Esophagus muscularis mucosa (tissue), 4 donors: ENCODE measurements at regions not wholly inside any gene's neighbourhood (a gene's known extent, or its start where the extent isn't known, plus 50 kb on each side); places are given as distances from the start of the nearest gene placed in this dataset.

ENCODE experiments used
- DNase-seq: peaks from one replicate; pipeline ENCODE4 v3.0.0-alpha.2; 2017; ENCODE audit errors: extremely low spot score
- H3K27ac ChIP-seq, 4 donors: fragments of 200-600 bp; sonication (generic); replicated peaks in 1 of 4; 1 replicate in 3 of 4; 2 replicates in 1 of 4; pipeline ENCODE4 v1.5.1; 2016 to 2019; ENCODE audit warnings: mild to moderate bottlenecking in 1 of 4
- H3K27me3 ChIP-seq, 4 donors: fragments of 200-600 bp; sonication (generic); one replicate each; pipeline versions ENCODE4 v1.5.1 to v1.6.0; 2016 to 2019
- H3K36me3 ChIP-seq, 4 donors: fragments of 200-600 bp; sonication (generic); one replicate each; pipeline ENCODE4 v1.5.1; 2016 to 2019
- H3K4me1 ChIP-seq, 4 donors: fragments of 200-600 bp; sonication (generic); one replicate each; pipeline ENCODE4 v1.5.1; 2016 to 2019
- H3K4me3 ChIP-seq, 4 donors: fragments of 200-600 bp; sonication (generic); 1 replicate in 2 of 4; 2 replicates in 2 of 4; pipeline ENCODE4 v1.5.1; 2016 to 2019; ENCODE audit warnings: mild to moderate bottlenecking in 4 of 4, moderate library complexity in 1 of 4
- H3K9me3 ChIP-seq, 4 donors: fragments of 200-600 bp; sonication (generic); 1 replicate in 3 of 4; 2 replicates in 1 of 4; pipeline ENCODE4 v1.5.1; 2016 to 2019
- CTCF ChIP-seq, 3 experiments: fragments of 200-600 bp in 2 of 3; fragments of 450-650 bp in 1 of 3; sonication (generic) in 2 of 3; IDR thresholded peaks; one replicate each; pipeline ENCODE4 v1.5.1; 2017 to 2019; ENCODE audit warnings: antibody characterized with exemption in 3 of 3, mild to moderate bottlenecking in 2 of 3, moderate library complexity in 1 of 3
- EP300 ChIP-seq: sonication (generic); formaldehyde crosslinking; IDR thresholded peaks from one replicate; pipeline ENCODE4 v1.6.1; 2017; ENCODE audit warnings: antibody characterized with exemption
- POLR2A ChIP-seq: fragments of 450-650 bp; IDR thresholded peaks from one replicate; pipeline ENCODE4 v1.6.1; 2017; ENCODE audit warnings: antibody characterized with exemption, moderate library complexity, mild to moderate bottlenecking, low read depth
- POLR2AphosphoS5 ChIP-seq, 2 donors: sonication (generic); formaldehyde crosslinking; IDR thresholded peaks; one replicate each; pipeline ENCODE4 v1.6.1; 2017; ENCODE audit warnings: antibody characterized with exemption in 2 of 2
- WGBS: methylation state at CpG from one replicate; pipeline ENCODE4 v1.1.5; 2018; 5-methylcytosine and 5-hydroxymethylcytosine counted together
- intact Hi-C: fragments of 100-400 bp; cut with DNase I; formaldehyde crosslinking; loops from one replicate; pipeline ENCODE4 v1.15.1; 2023

GRCh38 chr3:15882577-15882976 is 84.8 kb upstream of the ANKRD28 start:
- no peaks in the 10 kb centered on the region for H3K4me1 ChIP-seq
- H3K27me3 ChIP-seq, result no peaks in the 10 kb centered on the region
- no peak for TF ChIP-seq POLR2AphosphoS5 (IDR thresholded peaks at IDR 0.05)
- no peak for TF ChIP-seq CTCF (IDR thresholded peaks at IDR 0.05)
- no peak for DNase-seq
- intact Hi-C loops, result no loop called here
- no peaks in the 10 kb centered on the region for H3K9me3 ChIP-seq
- 46% methylated on average over 2 of the region's 2 CpGs for WGBS
- no peak overlapping the region for H3K4me3 ChIP-seq
- no peak overlapping the region for H3K27ac ChIP-seq
- H3K36me3 ChIP-seq, result no peaks in the 10 kb centered on the region

- H3K9me3 ChIP-seq, result no peaks in the 10 kb centered on the region
- H3K27ac ChIP-seq, result no peak overlapping the region
- H3K27me3 ChIP-seq, result no peaks in the 10 kb centered on the region
- H3K4me1 ChIP-seq, result no peaks in the 10 kb centered on the region
- intact Hi-C loops, result no loop called here
- no peak overlapping the region for H3K4me3 ChIP-seq
- no peak for TF ChIP-seq CTCF (IDR thresholded peaks at IDR 0.05)
- no peak for TF ChIP-seq POLR2A
- no peak for TF ChIP-seq EP300
- no peak for TF ChIP-seq POLR2AphosphoS5 (IDR thresholded peaks at IDR 0.05)
- no peaks in the 10 kb centered on the region for H3K36me3 ChIP-seq
- 93% methylated on average over 1 of the region's 1 CpG for WGBS
- DNase-seq, result peak; percentile 53
Measured at GRCh38 chr3:15884132-15884531, 86.4 kb upstream of the ANKRD28 start.

GRCh38 chr3:15886521-15886920 is 88.7 kb upstream of the ANKRD28 start:
- TF ChIP-seq POLR2AphosphoS5 (IDR thresholded peaks at IDR 0.05), result no peak
- TF ChIP-seq EP300, result no peak
- no peak for TF ChIP-seq CTCF (IDR thresholded peaks at IDR 0.05)
- no peak for TF ChIP-seq POLR2A
- H3K4me1 ChIP-seq, result no peaks in the 10 kb centered on the region
- H3K36me3 ChIP-seq, result no peaks in the 10 kb centered on the region
- no peaks in the 10 kb centered on the region for H3K27me3 ChIP-seq
- intact Hi-C loops, result no loop called here
- no peak overlapping the region for H3K4me3 ChIP-seq
- no peak for DNase-seq
- no peak overlapping the region for H3K27ac ChIP-seq
- H3K9me3 ChIP-seq, result no peaks in the 10 kb centered on the region

- peaks cover 0 to 1% (median 0%) of the 10 kb centered on the region in 4 donors for H3K4me1 ChIP-seq
- no peak overlapping the region for H3K4me3 ChIP-seq
- DNase-seq, result peak; percentile 55
- intact Hi-C loops, result no loop called here
- H3K27ac ChIP-seq, result no peak overlapping the region
- H3K36me3 ChIP-seq, result no peaks in the 10 kb centered on the region
- H3K27me3 ChIP-seq, result no peaks in the 10 kb centered on the region
- no peak for TF ChIP-seq POLR2A
- TF ChIP-seq EP300, result no peak
- TF ChIP-seq CTCF (IDR thresholded peaks at IDR 0.05), result no peak
- TF ChIP-seq POLR2AphosphoS5 (IDR thresholded peaks at IDR 0.05), result no peak
- H3K9me3 ChIP-seq, result no peaks in the 10 kb centered on the region
Measured at GRCh38 chr3:15887261-15887660, 89.5 kb upstream of the ANKRD28 start.

GRCh38 chr3:15889936-15890335 is 92.2 kb upstream of the ANKRD28 start:
- DNase-seq, result peak; percentile 57
- intact Hi-C loops, result no loop called here
- TF ChIP-seq CTCF (IDR thresholded peaks at IDR 0.05), result no peak
- TF ChIP-seq POLR2AphosphoS5 (IDR thresholded peaks at IDR 0.05), result no peak
- no peak for TF ChIP-seq EP300
- TF ChIP-seq POLR2A, result no peak
- H3K27me3 ChIP-seq, result no peaks in the 10 kb centered on the region
- no peak overlapping the region for H3K4me3 ChIP-seq
- H3K27ac ChIP-seq, result no peak overlapping the region
- peaks cover 0 to 26% (median 19%) of the 10 kb centered on the region in 4 donors for H3K4me1 ChIP-seq
- H3K9me3 ChIP-seq, result no peaks in the 10 kb centered on the region
- no peaks in the 10 kb centered on the region for H3K36me3 ChIP-seq
